ENCODE measurements at regions not wholly inside any gene's neighbourhood (a gene's known extent, or its start where the extent isn't known, plus 50 kb on each side); places are given as distances from the start of the nearest gene placed in this dataset.

GRCh38 chr15:34665498-34666116 is 82.2 kb upstream of the GOLGA8B start:
- Histone ChIP-seq H3K27me3 (ENCODE audit: insufficient read depth, low read length) (peaks cover 63% of the 10 kb centered on the region), H3K36me3 (ENCODE audit: control insufficient read depth in 1 of 2, insufficient read depth in 2 of 2, low read length in 2 of 2) (no peaks in the 10 kb centered on the region), H3K4me2 (ENCODE audit: low read length) (no peak overlapping the region), H3K9me2 (ENCODE audit: insufficient read depth) (no peaks in the 10 kb centered on the region), H3K4me3 (replicated peaks in 1 of 2; ENCODE audit: low read depth in 1 of 2, low read length in 2 of 2) (no peak overlapping the region), H3K9me3 (ENCODE audit: control insufficient read depth in 1 of 2, insufficient read depth in 1 of 2, low read depth in 1 of 2, low read length in 2 of 2) (no peaks in the 10 kb centered on the region), H3K27ac (ENCODE audit: low read depth, low read length) (no peak overlapping the region), H4K20me1 (ENCODE audit: insufficient read depth) (no peaks in the 10 kb centered on the region), H3K4me1 (ENCODE audit: control insufficient read depth in 1 of 2, insufficient read depth in 2 of 2, low read length in 2 of 2) (no peaks in the 10 kb centered on the region), H2AFZ (ENCODE audit: low read depth, low read length, poor library complexity, severe bottlenecking) (no peak overlapping the region), H3K79me2 (ENCODE audit: insufficient read depth, low read length) (no peaks in the 10 kb centered on the region), H3K9ac (ENCODE audit: low read length) (no peak overlapping the region)
- intact Hi-C loops (cut with micrococcal nuclease) = no loop called here
- no TSS peak for BruUV-seq (replicated peaks)
- TF ChIP-seq REST (IDR thresholded peaks at IDR 0.05; ENCODE audit: low read depth) (no peak), JUND (IDR thresholded peaks at IDR 0.05) (no peak), EGR1 (IDR thresholded peaks at IDR 0.05; ENCODE audit: low read depth) (no peak), EZH2phosphoT487 (IDR thresholded peaks at IDR 0.05; ENCODE audit: borderline replicate concordance) (no peak), RAD21 (IDR thresholded peaks at IDR 0.05; ENCODE audit: low read depth) (no peak)
- TF ChIP-seq, protein P1, sequence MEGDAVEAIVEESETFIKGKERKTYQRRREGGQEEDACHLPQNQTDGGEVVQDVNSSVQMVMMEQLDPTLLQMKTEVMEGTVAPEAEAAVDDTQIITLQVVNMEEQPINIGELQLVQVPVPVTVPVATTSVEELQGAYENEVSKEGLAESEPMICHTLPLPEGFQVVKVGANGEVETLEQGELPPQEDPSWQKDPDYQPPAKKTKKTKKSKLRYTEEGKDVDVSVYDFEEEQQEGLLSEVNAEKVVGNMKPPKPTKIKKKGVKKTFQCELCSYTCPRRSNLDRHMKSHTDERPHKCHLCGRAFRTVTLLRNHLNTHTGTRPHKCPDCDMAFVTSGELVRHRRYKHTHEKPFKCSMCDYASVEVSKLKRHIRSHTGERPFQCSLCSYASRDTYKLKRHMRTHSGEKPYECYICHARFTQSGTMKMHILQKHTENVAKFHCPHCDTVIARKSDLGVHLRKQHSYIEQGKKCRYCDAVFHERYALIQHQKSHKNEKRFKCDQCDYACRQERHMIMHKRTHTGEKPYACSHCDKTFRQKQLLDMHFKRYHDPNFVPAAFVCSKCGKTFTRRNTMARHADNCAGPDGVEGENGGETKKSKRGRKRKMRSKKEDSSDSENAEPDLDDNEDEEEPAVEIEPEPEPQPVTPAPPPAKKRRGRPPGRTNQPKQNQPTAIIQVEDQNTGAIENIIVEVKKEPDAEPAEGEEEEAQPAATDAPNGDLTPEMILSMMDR (IDR thresholded peaks at IDR 0.05 in 2 of 3, conservative IDR thresholded peaks at IDR 0.05 in 1 of 3; ENCODE audit: borderline replicate concordance in 1 of 3, insufficient read depth in 1 of 3, low read depth in 2 of 3, low read length in 2 of 3) = no peak
- ATAC-seq = no peak
- POLR2A ChIA-PET = interaction anchor here (0.6 kb wide), 1 partner anchor 979 kb away, joined by 3 read pairs; no protein-coding TSS in a partner anchor
- CTCF ChIA-PET = no interaction called here
- no peak for DNase-seq (ENCODE audit: low read depth, low spot score)
- RAD21 ChIA-PET (ENCODE audit: low non-redundant PET in 1 of 2, low total read pairs in 2 of 2, uncharacterized antibody in 2 of 2, unreplicated experiment in 2 of 2) = no interaction called here
